ENCODE measurements at regions not wholly inside any gene's neighbourhood (a gene's known extent, or its start where the extent isn't known, plus 50 kb on each side); places are given as distances from the start of the nearest gene placed in this dataset.

- in situ Hi-C loops (cut with MboI; ENCODE audit: low pct_unique_long_range_greater_than_20kb, low sequenced_read_pairs), result no loop called here
- DNase-seq, result no peak
Observed at GRCh38 chr20:63118303-63119120, 97.4 kb downstream of the YTHDF1 start.

- in situ Hi-C loops (cut with MboI; ENCODE audit: low pct_unique_long_range_greater_than_20kb, low sequenced_read_pairs), result no loop called here
- DNase-seq, result no peak
Observed at GRCh38 chr20:63117661-63118302, 98.1 kb downstream of the YTHDF1 start.

GRCh38 chr20:63117151-63117550 is 98.8 kb downstream of the YTHDF1 start:
- in situ Hi-C loops (cut with MboI; ENCODE audit: low pct_unique_long_range_greater_than_20kb, low sequenced_read_pairs), result no loop called here
- DNase-seq, result no peak

GRCh38 chr20:63116412-63117106 is 99.4 kb downstream of the YTHDF1 start:
- in situ Hi-C loops (cut with MboI; ENCODE audit: low pct_unique_long_range_greater_than_20kb, low sequenced_read_pairs), result no loop called here
- DNase-seq, result peak; percentile 28

- in situ Hi-C loops (cut with MboI; ENCODE audit: low pct_unique_long_range_greater_than_20kb, low sequenced_read_pairs), result no loop called here
- DNase-seq, result no peak
Observed at GRCh38 chr20:63115651-63116411, 100.1 kb downstream of the YTHDF1 start.

GRCh38 chr20:63114693-63115311 is 101.1 kb downstream of the YTHDF1 start:
- DNase-seq, result no peak
- in situ Hi-C loops (cut with MboI; ENCODE audit: low pct_unique_long_range_greater_than_20kb, low sequenced_read_pairs), result no loop called here

- no peak for DNase-seq
- in situ Hi-C loops (cut with MboI; ENCODE audit: low pct_unique_long_range_greater_than_20kb, low sequenced_read_pairs), result no loop called here
Observed at GRCh38 chr20:63114006-63114692, 101.8 kb downstream of the YTHDF1 start.

GRCh38 chr20:63112491-63113219 is 103.3 kb downstream of the YTHDF1 start:
- in situ Hi-C loops (cut with MboI; ENCODE audit: low pct_unique_long_range_greater_than_20kb, low sequenced_read_pairs), result no loop called here
- no peak for DNase-seq

GRCh38 chr20:63108247-63108646 is 101.5 kb upstream of the BHLHE23 start:
- in situ Hi-C loops (cut with MboI; ENCODE audit: low pct_unique_long_range_greater_than_20kb, low sequenced_read_pairs), result no loop called here
- no peak for DNase-seq

- in situ Hi-C loops (cut with MboI; ENCODE audit: low pct_unique_long_range_greater_than_20kb, low sequenced_read_pairs), result no loop called here
- DNase-seq, result no peak
Observed at GRCh38 chr20:63107449-63108200, 100.9 kb upstream of the BHLHE23 start.

GRCh38 chr20:63106765-63107448 is 100.1 kb upstream of the BHLHE23 start:
- in situ Hi-C loops (cut with MboI; ENCODE audit: low pct_unique_long_range_greater_than_20kb, low sequenced_read_pairs), result no loop called here

GRCh38 chr20:63106108-63106764 is 99.5 kb upstream of the BHLHE23 start:
- no peak for DNase-seq
- in situ Hi-C loops (cut with MboI; ENCODE audit: low pct_unique_long_range_greater_than_20kb, low sequenced_read_pairs), result no loop called here

More at GRCh38 chr20:63106765-63107448, 100.1 kb upstream of the BHLHE23 start:
- no peak for DNase-seq

- no peak for DNase-seq
- in situ Hi-C loops (cut with MboI; ENCODE audit: low pct_unique_long_range_greater_than_20kb, low sequenced_read_pairs), result no loop called here
Observed at GRCh38 chr20:63105211-63106107, 98.7 kb upstream of the BHLHE23 start.

- in situ Hi-C loops (cut with MboI; ENCODE audit: low pct_unique_long_range_greater_than_20kb, low sequenced_read_pairs), result no loop called here
- no peak for DNase-seq
Observed at GRCh38 chr20:63104312-63105181, 97.8 kb upstream of the BHLHE23 start.

All from KBM-7 (cell line).